CD4-positive, alpha-beta T cell (primary cell): ENCODE measurements at regions not wholly inside any gene's neighbourhood (a gene's known extent, or its start where the extent isn't known, plus 50 kb on each side); places are given as distances from the start of the nearest gene placed in this dataset.

ENCODE experiments used
- ATAC-seq: fragments of 200-7000 bp; cut with Tn5 transposase; one replicate; pipeline ENCODE4 v1.10.0; 2022; ENCODE audit warnings: mild to moderate bottlenecking; ENCODE audit not compliant: poor library complexity
- CTCF ChIA-PET: fragments of 350-600 bp; sonication (Branson Sonifier 250); formaldehyde crosslinking; loops from one replicate; lab custom pipeline; 2021; ENCODE audit warnings: antibody characterized with exemption, inconsistent platforms; lab: Charles Lee
- POLR2A ChIA-PET: fragments of 350-600 bp; sonication (Branson Sonifier 250); formaldehyde crosslinking; loops from one replicate; lab custom pipeline; 2021; ENCODE audit warnings: antibody characterized with exemption, inconsistent platforms; lab: Charles Lee
- DNase-seq, 14 experiments: peaks; one replicate each; pipeline ENCODE4 v3.0.0-alpha.2; 2013 to 2020; ENCODE audit warnings: mixed read lengths in 2 of 14
- H3K27ac ChIP-seq, 2 donors: one replicate each; pipeline versions ENCODE4 v1.5.1 to v1.7.0; 2013; ENCODE audit warnings: low read length in 2 of 2, low read depth in 1 of 2, mild to moderate bottlenecking in 1 of 2
- H3K27me3 ChIP-seq, 2 experiments: 1 replicate in 1 of 2; 2 replicates in 1 of 2; pipeline versions ENCODE4 v1.6.1 to v1.7.0; 2013; ENCODE audit warnings: low read length in 2 of 2, control low read depth in 1 of 2, mild to moderate bottlenecking in 1 of 2, moderate library complexity in 1 of 2; ENCODE audit not compliant: insufficient read depth in 2 of 2, control insufficient read depth in 1 of 2
- H3K36me3 ChIP-seq: one replicate; pipeline ENCODE4 v1.6.1; 2013; ENCODE audit warnings: low read length, control low read depth; ENCODE audit not compliant: insufficient read depth
- H3K4me1 ChIP-seq: one replicate; pipeline ENCODE4 v1.6.1; 2013; ENCODE audit warnings: low read length, control low read depth; ENCODE audit not compliant: insufficient read depth
- H3K4me3 ChIP-seq: one replicate; pipeline ENCODE4 v1.5.1; 2013; ENCODE audit warnings: mild to moderate bottlenecking, low read length, moderate library complexity
- H3K9me3 ChIP-seq, 2 experiments: 1 replicate in 1 of 2; 2 replicates in 1 of 2; pipeline versions ENCODE4 v1.6.1 to v1.7.0; 2013; ENCODE audit warnings: low read length in 2 of 2, mild to moderate bottlenecking in 2 of 2, control low read depth in 1 of 2, moderate library complexity in 1 of 2; ENCODE audit not compliant: control insufficient read depth in 1 of 2, insufficient read depth in 1 of 2
- H3K27ac Mint-ChIP-seq: one replicate; pipeline ENCODE4 v1.8.0; 2020; ENCODE audit warnings: mixed read lengths
- H3K27me3 Mint-ChIP-seq: one replicate; pipeline ENCODE4 v1.8.0; 2021; ENCODE audit warnings: mixed read lengths
- H3K36me3 Mint-ChIP-seq: one replicate; pipeline ENCODE4 v1.8.0; 2021; ENCODE audit warnings: low read depth, mixed read lengths
- H3K4me1 Mint-ChIP-seq: one replicate; pipeline ENCODE4 v1.8.0; 2021; ENCODE audit warnings: low read depth, mixed read lengths
- H3K4me3 Mint-ChIP-seq: one replicate; pipeline ENCODE4 v1.8.0; 2020; ENCODE audit warnings: mild to moderate bottlenecking, mixed read lengths
- H3K9me3 Mint-ChIP-seq: one replicate; pipeline ENCODE4 v1.8.0; 2020; ENCODE audit warnings: mixed read lengths
- intact Hi-C, 2 experiments: fragments of 100-400 bp; cut with DNase I in 1 of 2; cut with micrococcal nuclease in 1 of 2; formaldehyde crosslinking; loops; one replicate each; pipeline versions ENCODE4 v1.15.1 to v1.9.0; 2023 to 2025; cut with DNase I, micrococcal nuclease
- TF ChIP-seq, protein P1 (sequence below): fragments of 200-600 bp; IDR thresholded peaks from one replicate; pipeline ENCODE4 v1.8.0; 2022; ENCODE audit warnings: antibody characterized with exemption, mild to moderate bottlenecking

DNA sequence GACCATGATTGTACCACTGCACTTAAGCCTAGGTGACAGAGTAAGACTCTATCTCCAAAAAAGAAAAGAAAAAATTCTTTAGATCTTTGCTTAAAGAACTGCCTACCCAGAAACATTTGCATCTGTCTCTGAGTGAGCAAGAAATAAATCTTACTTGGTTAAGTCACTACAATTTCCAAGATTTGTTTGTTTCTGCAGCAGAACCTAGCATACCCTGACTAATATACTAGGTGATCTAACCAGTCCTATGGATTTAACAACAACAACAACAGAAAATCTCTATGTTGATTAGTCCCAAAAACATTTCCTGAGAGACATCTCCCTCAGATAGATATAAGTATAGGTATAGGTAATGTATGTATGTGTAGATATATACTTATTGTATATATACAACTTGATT lies 549.3 kb upstream of the PSMD7 start:
- H3K27ac Mint-ChIP-seq = no peak overlapping the region
- H3K4me1 Mint-ChIP-seq = no peaks in the 10 kb centered on the region
- ChIA-PET CTCF (no interaction called here), POLR2A (no interaction called here)
- TF ChIP-seq, protein P1, sequence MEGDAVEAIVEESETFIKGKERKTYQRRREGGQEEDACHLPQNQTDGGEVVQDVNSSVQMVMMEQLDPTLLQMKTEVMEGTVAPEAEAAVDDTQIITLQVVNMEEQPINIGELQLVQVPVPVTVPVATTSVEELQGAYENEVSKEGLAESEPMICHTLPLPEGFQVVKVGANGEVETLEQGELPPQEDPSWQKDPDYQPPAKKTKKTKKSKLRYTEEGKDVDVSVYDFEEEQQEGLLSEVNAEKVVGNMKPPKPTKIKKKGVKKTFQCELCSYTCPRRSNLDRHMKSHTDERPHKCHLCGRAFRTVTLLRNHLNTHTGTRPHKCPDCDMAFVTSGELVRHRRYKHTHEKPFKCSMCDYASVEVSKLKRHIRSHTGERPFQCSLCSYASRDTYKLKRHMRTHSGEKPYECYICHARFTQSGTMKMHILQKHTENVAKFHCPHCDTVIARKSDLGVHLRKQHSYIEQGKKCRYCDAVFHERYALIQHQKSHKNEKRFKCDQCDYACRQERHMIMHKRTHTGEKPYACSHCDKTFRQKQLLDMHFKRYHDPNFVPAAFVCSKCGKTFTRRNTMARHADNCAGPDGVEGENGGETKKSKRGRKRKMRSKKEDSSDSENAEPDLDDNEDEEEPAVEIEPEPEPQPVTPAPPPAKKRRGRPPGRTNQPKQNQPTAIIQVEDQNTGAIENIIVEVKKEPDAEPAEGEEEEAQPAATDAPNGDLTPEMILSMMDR = no peak
- Histone ChIP-seq H3K27ac (no peak overlapping the region), H3K4me1 (no peaks in the 10 kb centered on the region), H3K36me3 (no peaks in the 10 kb centered on the region), H3K27me3 (no peaks in the 10 kb centered on the region), H3K9me3 (no peaks in the 10 kb centered on the region), H3K4me3 (no peak overlapping the region)
- peaks cover 7% of the 10 kb centered on the region for H3K9me3 Mint-ChIP-seq
- H3K36me3 Mint-ChIP-seq = no peaks in the 10 kb centered on the region
- intact Hi-C loops = no loop called here
- H3K27me3 Mint-ChIP-seq = peaks cover 3% of the 10 kb centered on the region
- no peak overlapping the region for H3K4me3 Mint-ChIP-seq
- no peak for DNase-seq
- ATAC-seq = no peak

DNA sequence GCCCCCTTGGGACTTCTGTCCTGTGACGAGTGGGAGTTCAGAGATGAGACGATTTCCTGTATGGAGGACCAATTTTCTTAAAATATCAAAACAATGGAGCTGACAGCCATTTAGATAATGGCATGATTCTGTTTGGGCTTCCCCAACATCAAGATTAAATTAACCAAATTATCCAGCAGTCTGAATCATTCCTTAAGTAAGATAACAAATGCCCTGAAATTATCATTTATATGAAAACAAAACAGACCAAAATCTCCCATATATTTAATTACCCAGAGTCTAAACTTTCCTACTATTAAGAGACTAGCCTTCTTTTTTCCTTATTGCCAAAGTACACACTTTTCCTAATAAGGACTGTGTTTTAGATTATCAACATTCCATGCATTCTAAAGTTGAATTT lies 550.1 kb upstream of the PSMD7 start:
- DNase-seq = no peak

DNA sequence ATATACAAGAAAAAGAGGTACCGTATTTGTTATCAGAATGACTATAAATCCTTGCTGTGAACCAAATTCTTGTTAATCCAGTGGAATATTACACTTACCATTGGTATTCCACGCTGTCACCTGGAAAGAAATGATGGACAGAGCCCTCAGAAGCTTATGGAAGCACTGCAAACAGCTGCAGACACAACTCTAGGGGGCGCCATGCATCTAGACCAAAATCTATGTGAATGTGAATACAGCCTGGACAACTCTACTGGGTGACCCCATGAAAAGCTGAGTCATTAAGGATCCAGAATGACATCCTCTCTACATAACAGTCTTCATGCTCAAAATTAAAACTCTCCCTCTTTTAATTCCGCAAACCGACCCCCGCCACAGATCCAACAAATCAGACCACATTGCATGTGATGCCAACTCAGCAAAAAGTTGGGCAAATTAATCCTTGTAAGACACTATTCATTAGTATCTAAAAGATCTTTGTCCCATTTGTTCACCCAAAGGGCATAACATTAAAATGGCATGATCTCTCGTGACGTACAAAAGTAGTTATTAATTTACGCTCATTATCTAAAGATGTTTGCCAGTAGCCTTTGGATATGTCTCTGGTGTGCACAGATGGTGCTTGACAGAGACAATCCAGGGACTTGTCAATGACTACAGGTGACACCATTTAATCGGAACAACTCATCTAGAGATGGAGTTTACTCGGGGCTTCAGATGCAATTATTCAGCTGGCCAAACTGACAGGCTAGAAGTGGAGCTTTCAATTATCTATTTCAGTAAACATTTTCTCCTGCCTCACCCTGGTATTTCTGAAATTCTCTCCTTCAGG lies 552.7 kb upstream of the PSMD7 start:
- peaks cover 6% of the 10 kb centered on the region for H3K27me3 Mint-ChIP-seq

More for the DNA sequence above, 550.1 kb upstream of the PSMD7 start:
- POLR2A ChIA-PET = no interaction called here
- Histone ChIP-seq H3K27me3 (no peaks in the 10 kb centered on the region), H3K9me3 (no peaks in the 10 kb centered on the region), H3K4me1 (no peaks in the 10 kb centered on the region), H3K36me3 (no peaks in the 10 kb centered on the region), H3K27ac (no peak overlapping the region), H3K4me3 (no peak overlapping the region)
- Mint-ChIP-seq H3K36me3 (no peaks in the 10 kb centered on the region), H3K4me1 (no peaks in the 10 kb centered on the region), H3K27ac (no peak overlapping the region), H3K4me3 (no peak overlapping the region), H3K27me3 (peaks cover 6% of the 10 kb centered on the region), H3K9me3 (peaks cover 7% of the 10 kb centered on the region)
- no peak for ATAC-seq
- CTCF ChIA-PET = no interaction called here
- intact Hi-C loops = no loop called here
- TF ChIP-seq, protein P1 = no peak

More for the DNA sequence above, 552.7 kb upstream of the PSMD7 start:
- Histone ChIP-seq H3K4me3 (no peak overlapping the region), H3K27ac (no peak overlapping the region), H3K27me3 (no peaks in the 10 kb centered on the region), H3K9me3 (peaks cover 0 to 7% of the 10 kb centered on the region in 2 experiments), H3K4me1 (no peaks in the 10 kb centered on the region), H3K36me3 (no peaks in the 10 kb centered on the region)
- TF ChIP-seq, protein P1 = no peak
- H3K36me3 Mint-ChIP-seq = no peaks in the 10 kb centered on the region
- H3K27ac Mint-ChIP-seq = no peak overlapping the region
- DNase-seq = no peak
- ATAC-seq = no peak
- intact Hi-C loops = no loop called here
- H3K4me1 Mint-ChIP-seq = no peaks in the 10 kb centered on the region
- ChIA-PET CTCF (no interaction called here), POLR2A (no interaction called here)
- H3K4me3 Mint-ChIP-seq = no peak overlapping the region
- peaks cover 7% of the 10 kb centered on the region for H3K9me3 Mint-ChIP-seq
